HepG2 (cell line): ENCODE measurements at regions not wholly inside any gene's neighbourhood (a gene's known extent, or its start where the extent isn't known, plus 50 kb on each side); places are given as distances from the start of the nearest gene placed in this dataset.

Experiments
- ATAC-seq: fragments of 200-7000 bp; cut with Tn5 transposase; 3 replicates; pipeline ENCODE4 v1.9.1; 2020; ENCODE audit warnings: mild to moderate bottlenecking, moderate library complexity
- BruUV-seq: library from RNA; stranded (reverse); fragments of 400-500 nt; replicated peaks from 2 replicates; lab custom pipeline; 2021; lab: Mats Ljungman, UMichigan
- CTCF ChIA-PET: fragments of 300-600 bp; formaldehyde crosslinking; extraction: SDS; loops from one replicate; lab custom pipeline; 2021; ENCODE audit warnings: low total read pairs, inconsistent platforms, low intra/inter-chr PET ratio; lab: Yijun Ruan, JAX
- POLR2A ChIA-PET: fragments of 350-600 bp; sonication (Branson Sonifier 250); formaldehyde crosslinking; loops from one replicate; lab custom pipeline; 2020; ENCODE audit warnings: antibody characterized with exemption, inconsistent platforms; lab: Yijun Ruan, JAX
- DNase-seq: peaks from one replicate; pipeline ENCODE4 v3.0.0-alpha.2; 2015; ENCODE audit warnings: low spot score
- FAIRE-seq: peaks from 3 replicates; lab custom pipeline; 2011; peaks lifted over from hg19 to GRCh38; lab: Jason Lieb, UNC
- H2AFZ ChIP-seq: one replicate; pipeline ENCODE4 v1.6.1; 2011; ENCODE audit warnings: low read length, inconsistent platforms
- H3K27ac ChIP-seq: fragments of 300-600 bp; 3 replicates; pipeline ENCODE4 v1.8.0; 2011; ENCODE audit warnings: mixed run types, mild to moderate bottlenecking, mixed read lengths, low read length, inconsistent platforms; ENCODE audit not compliant: insufficient read depth; ENCODE audit errors: extremely low read length
- H3K27me3 ChIP-seq, 2 experiments: fragments of 200-600 bp in 1 of 2; 2 replicates in 1 of 2; 3 replicates in 1 of 2; pipeline versions ENCODE4 v1.6.0 to v1.8.0; 2011; ENCODE audit warnings: low read length in 2 of 2, mild to moderate bottlenecking in 2 of 2, moderate library complexity in 2 of 2, inconsistent platforms in 1 of 2; ENCODE audit not compliant: insufficient read depth in 2 of 2, control insufficient read depth in 1 of 2
- H3K36me3 ChIP-seq, 2 experiments: fragments of 200-600 bp in 1 of 2; replicated peaks in 1 of 2; 2 replicates in 1 of 2; 3 replicates in 1 of 2; pipeline versions ENCODE4 v1.5.1 to v1.8.0; 2011; ENCODE audit warnings: low read length in 2 of 2, inconsistent platforms in 1 of 2; ENCODE audit not compliant: insufficient read depth in 2 of 2, control insufficient read depth in 1 of 2
- H3K4me1 ChIP-seq: 2 replicates; pipeline ENCODE4 v1.5.1; 2012; ENCODE audit warnings: low read length, inconsistent platforms; ENCODE audit not compliant: insufficient read depth
- H3K4me2 ChIP-seq: 2 replicates; pipeline ENCODE4 v1.6.0; 2011; ENCODE audit warnings: low read depth, low read length, inconsistent platforms
- H3K4me3 ChIP-seq, 3 experiments: fragments of 200-600 bp in 1 of 3; sonication (generic), shearing (Covaris generic) in 1 of 3; replicated peaks in 1 of 3; 2 replicates each; pipeline ENCODE4 v1.5.1; 2011 to 2016; ENCODE audit warnings: low read length in 3 of 3, inconsistent platforms in 2 of 3, low read depth in 2 of 3, mild to moderate bottlenecking in 2 of 3, control low read depth in 1 of 3, mixed read lengths in 1 of 3; ENCODE audit not compliant: insufficient read depth in 1 of 3
- H3K79me2 ChIP-seq: one replicate; pipeline ENCODE4 v1.6.1; 2011; ENCODE audit warnings: low read length, inconsistent platforms; ENCODE audit not compliant: insufficient read depth
- H3K9ac ChIP-seq: 2 replicates; pipeline ENCODE4 v1.6.0; 2011; ENCODE audit warnings: mild to moderate bottlenecking, low read depth, low read length, inconsistent platforms; ENCODE audit not compliant: insufficient read depth
- H3K9me3 ChIP-seq: 2 replicates; pipeline ENCODE4 v1.5.1; 2012; ENCODE audit warnings: mild to moderate bottlenecking, low read length
- H4K20me1 ChIP-seq: 2 replicates; pipeline ENCODE4 v1.6.0; 2011; ENCODE audit warnings: inconsistent platforms, mild to moderate bottlenecking, low read length, moderate library complexity; ENCODE audit not compliant: insufficient read depth
- BRCA1 ChIP-seq: sonication (generic); formaldehyde crosslinking; IDR thresholded peaks from 2 replicates; pipeline ENCODE4 v1.4.0; 2020; ENCODE audit warnings: missing genetic modification reagents
- GATA4 ChIP-seq: sonication (generic); IDR thresholded peaks from 2 replicates; pipeline ENCODE4 v1.6.1; 2016; ENCODE audit warnings: antibody characterized with exemption, low read depth, borderline replicate concordance
- GATAD1 ChIP-seq: IDR thresholded peaks from 2 replicates; pipeline ENCODE4 v1.6.1; 2016; ENCODE audit warnings: missing genetic modification reagents, missing compliant biosample characterization
- GTF3A ChIP-seq: sonication (generic); formaldehyde crosslinking; conservative IDR thresholded peaks from 2 replicates; pipeline ENCODE4 v1.4.0; 2020; ENCODE audit warnings: mild to moderate bottlenecking, missing genetic modification reagents
- MYC ChIP-seq: sonication (generic); formaldehyde crosslinking; IDR thresholded peaks from 2 replicates; pipeline ENCODE4 v1.9.0; 2021; ENCODE audit warnings: missing genetic modification reagents, borderline replicate concordance
- MZF1 ChIP-seq: sonication (generic); formaldehyde crosslinking; IDR thresholded peaks from 2 replicates; pipeline ENCODE4 v1.8.1; 2023; ENCODE audit warnings: mild to moderate bottlenecking, missing genetic modification reagents, borderline replicate concordance
- NFKB2 ChIP-seq: sonication (generic); formaldehyde crosslinking; IDR thresholded peaks from 2 replicates; pipeline ENCODE4 v1.4.0; 2020; ENCODE audit warnings: missing genetic modification reagents, borderline replicate concordance
- NR2F1 ChIP-seq, 2 experiments: fragments of 450-650 bp in 1 of 2; formaldehyde crosslinking in 1 of 2; IDR thresholded peaks; 2 replicates each; pipeline versions ENCODE4 v1.5.0 to v1.6.1; 2016 to 2020; ENCODE audit warnings: mild to moderate bottlenecking in 1 of 2, missing compliant biosample characterization in 1 of 2, missing genetic modification reagents in 1 of 2, moderate library complexity in 1 of 2
- NRL ChIP-seq: sonication (generic); formaldehyde crosslinking; IDR thresholded peaks from 2 replicates; pipeline ENCODE4 v1.5.0; 2020; ENCODE audit warnings: missing genetic modification reagents, mild to moderate bottlenecking, moderate library complexity, borderline replicate concordance
- ONECUT2 ChIP-seq: sonication (generic); formaldehyde crosslinking; IDR thresholded peaks from 2 replicates; pipeline ENCODE4 v1.4.0; 2020; ENCODE audit warnings: missing genetic modification reagents
- PHF20 ChIP-seq: sonication (generic); formaldehyde crosslinking; IDR thresholded peaks from 2 replicates; pipeline ENCODE4 v1.5.0; 2020; ENCODE audit warnings: mild to moderate bottlenecking, missing genetic modification reagents
- SNAI1 ChIP-seq: sonication (generic); formaldehyde crosslinking; IDR thresholded peaks from 2 replicates; pipeline ENCODE4 v1.5.0; 2020; ENCODE audit warnings: mild to moderate bottlenecking, missing genetic modification reagents, borderline replicate concordance
- ZNF431 ChIP-seq: sonication (generic); formaldehyde crosslinking; IDR thresholded peaks from 2 replicates; pipeline ENCODE4 v1.9.0; 2022; ENCODE audit warnings: missing genetic modification reagents, low read depth, mild to moderate bottlenecking, borderline replicate concordance
- ZNF607 ChIP-seq: sonication (generic); formaldehyde crosslinking; IDR thresholded peaks from 2 replicates; pipeline ENCODE4 v1.5.1; 2020; ENCODE audit warnings: missing genetic modification reagents, mild to moderate bottlenecking, borderline replicate concordance
- ZNF672 ChIP-seq: sonication (generic); formaldehyde crosslinking; IDR thresholded peaks from 2 replicates; pipeline ENCODE4 v1.8.1; 2022; ENCODE audit warnings: missing genetic modification reagents
- ZNF780A ChIP-seq: sonication (generic); formaldehyde crosslinking; IDR thresholded peaks from 2 replicates; pipeline ENCODE4 v1.8.0; 2022; ENCODE audit warnings: mild to moderate bottlenecking, missing genetic modification reagents, moderate library complexity
- WGBS: methylation state at CpG from one replicate; pipeline ENCODE4 v1.1.6; 2017; ENCODE audit warnings: low lambda C conversion rate; 5-methylcytosine and 5-hydroxymethylcytosine counted together
- in situ Hi-C: cut with HindIII; loops from 2 replicates; pipeline ENCODE4 v1.10.0; 2017; ENCODE audit warnings: low pct_unique_long_range_greater_than_20kb; ENCODE audit not compliant: extremely low pct_ligation_motif_present
- intact Hi-C: fragments of 100-400 bp; cut with micrococcal nuclease; formaldehyde crosslinking; loops from one replicate; pipeline ENCODE4 v1.10.0; 2022; ENCODE audit not compliant: unreplicated experiment

DNA sequence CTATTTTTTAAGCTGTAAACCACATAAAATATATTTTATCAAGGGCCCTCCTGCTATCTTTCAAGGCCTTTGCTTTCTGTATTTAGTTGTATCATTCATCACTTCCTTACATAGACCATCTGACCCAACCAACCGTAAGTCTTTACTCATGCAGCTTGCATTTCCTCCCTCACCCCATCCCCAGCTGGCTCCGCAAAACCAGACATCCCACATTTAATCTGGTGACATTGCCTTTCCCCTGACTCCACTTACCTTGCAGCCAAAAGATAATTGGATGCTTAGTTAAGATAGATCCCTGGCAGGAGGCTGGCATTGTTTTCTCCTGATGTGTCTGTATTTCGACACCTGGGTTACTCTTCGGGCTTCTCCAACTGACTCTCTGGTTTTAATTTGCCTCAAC is 183.7 kb upstream of the LDB2 start:
- no peaks in the 10 kb centered on the region for H3K9me3 ChIP-seq
- peaks cover 0 to 4% of the 10 kb centered on the region in 2 experiments; a peak in 1 of 5 replicates for H3K27me3 ChIP-seq
- intact Hi-C loops, result no loop called here
- H3K4me2 ChIP-seq, result no peak overlapping the region
- H3K9ac ChIP-seq, result no peak overlapping the region
- BruUV-seq, result no TSS peak
- CTCF ChIA-PET, result no interaction called here
- ATAC-seq (no peak), DNase-seq (no peak), FAIRE-seq (no peak)
- no peak for TF ChIP-seq ZNF607 (CRISPR knock-in tag)
- TF ChIP-seq GATAD1, result no peak
- TF ChIP-seq NRL, result no peak
- H3K27ac ChIP-seq, result no peak overlapping the region
- in situ Hi-C loops, result no loop called here
- no peak overlapping the region for H3K4me3 ChIP-seq
- no peaks in the 10 kb centered on the region for H3K79me2 ChIP-seq
- no peak overlapping the region for H2AFZ ChIP-seq
- H3K4me1 ChIP-seq, result no peaks in the 10 kb centered on the region
- no peaks in the 10 kb centered on the region for H4K20me1 ChIP-seq
- WGBS, result 26% methylated on average over 4 of the region's 4 CpGs
- POLR2A ChIA-PET, result no interaction called here
- no peaks in the 10 kb centered on the region for H3K36me3 ChIP-seq

DNA sequence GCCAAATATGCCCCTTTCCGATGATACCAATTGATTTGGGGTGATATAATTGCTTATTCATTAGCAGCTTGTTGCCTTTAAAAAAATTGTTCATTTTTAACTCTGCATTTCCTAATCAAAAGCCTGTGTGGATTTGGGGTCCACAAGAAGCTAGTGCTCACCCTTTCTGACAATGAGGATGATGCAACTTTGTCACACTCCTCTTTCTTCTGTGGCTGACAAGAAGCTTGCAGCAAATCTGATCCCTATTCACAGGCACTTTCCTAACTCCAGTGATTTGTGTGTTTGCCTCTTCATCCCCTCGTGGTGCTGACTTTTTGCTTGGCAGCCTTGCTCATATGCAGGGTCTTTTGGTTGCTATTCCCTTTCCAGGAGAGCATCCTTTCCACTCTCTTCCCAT is 182.7 kb upstream of the LDB2 start:
- DNase-seq, result no peak
- TF ChIP-seq GTF3A (CRISPR knock-in tag) (no peak), MZF1 (CRISPR knock-in tag) (no peak), ZNF780A (no peak), BRCA1 (CRISPR knock-in tag) (no peak), ZNF431 (CRISPR knock-in tag) (no peak), ZNF672 (no peak), ONECUT2 (no peak), NR2F1 (CRISPR knock-in tag; IDR thresholded peaks at IDR 0.05) (no peak), MYC (no peak), NFKB2 (CRISPR knock-in tag) (no peak), SNAI1 (no peak), PHF20 (no peak), GATA4 (no peak)
- TF ChIP-seq, all 625 proteins: peak for 0
- Histone ChIP-seq H3K4me3 (no peak overlapping the region), H3K9ac (no peak overlapping the region), H3K79me2 (no peaks in the 10 kb centered on the region), H2AFZ (no peak overlapping the region), H3K27me3 (peaks cover 0 to 4% of the 10 kb centered on the region in 2 experiments; a peak in 1 of 5 replicates), H3K4me2 (no peak overlapping the region), H3K27ac (no peak overlapping the region), H3K4me1 (no peaks in the 10 kb centered on the region), H3K9me3 (no peaks in the 10 kb centered on the region), H4K20me1 (no peaks in the 10 kb centered on the region), H3K36me3 (no peaks in the 10 kb centered on the region)
- intact Hi-C loops, result no loop called here
- WGBS, result 5% methylated on average over 2 of the region's 2 CpGs
- POLR2A ChIA-PET, result no interaction called here
- ATAC-seq (no peak), FAIRE-seq (no peak)
- CTCF ChIA-PET, result no interaction called here
- in situ Hi-C loops, result no loop called here
- BruUV-seq, result no TSS peak
